HUDEP-2 (cell line): ENCODE measurements at regions not wholly inside any gene's neighbourhood (a gene's known extent, or its start where the extent isn't known, plus 50 kb on each side); places are given as distances from the start of the nearest gene placed in this dataset.

Source experiments
- DNase-seq, 76 experiments: peaks; one replicate each; lab custom pipeline; 2025; ENCODE audit not compliant: unreplicated experiment in 76 of 76; lab: John Stamatoyannopoulos, UW

GRCh38 chr2:64312622-64313397 lies 141.2 kb upstream of the LGALSL start:
- no peak for DNase-seq

- DNase-seq, result no peak
Observed at GRCh38 chr2:64313398-64313723, 140.6 kb upstream of the LGALSL start.

DNA sequence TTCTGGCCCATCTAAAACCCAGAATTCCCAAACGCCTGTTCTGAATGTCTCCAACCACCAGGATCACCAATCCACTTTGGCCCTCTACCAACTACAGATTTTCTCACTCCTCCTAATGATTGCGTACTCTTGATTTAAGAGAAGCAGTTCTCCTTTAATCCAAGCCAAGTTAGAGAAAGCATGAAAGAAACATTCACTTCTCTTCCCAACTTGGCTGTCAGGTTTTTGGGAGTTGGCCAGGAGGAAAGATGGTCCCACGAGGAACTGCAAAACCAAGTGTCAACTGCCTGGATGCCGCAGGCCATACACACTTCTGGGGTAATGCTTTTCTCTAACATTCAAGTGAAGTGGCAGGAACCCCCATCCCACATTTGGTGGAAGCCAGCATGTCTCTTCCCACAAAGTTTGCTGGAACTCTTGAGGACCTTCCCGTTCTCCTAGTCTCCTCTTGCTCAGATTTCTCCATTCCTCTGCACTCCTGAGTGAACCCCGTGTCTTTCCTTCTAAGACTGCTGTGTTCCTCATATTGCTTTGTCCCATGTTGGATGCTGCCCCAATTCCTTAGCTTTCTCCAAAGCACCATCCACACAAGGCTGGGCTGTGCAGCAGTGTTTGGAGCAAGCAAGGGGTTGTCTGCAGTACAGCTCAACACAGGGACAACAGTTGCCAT lies 138.5 kb upstream of the LGALSL start:
- no peak for DNase-seq

GRCh38 chr2:64317707-64318475 lies 136.1 kb upstream of the LGALSL start:
- DNase-seq, result no peak

DNA sequence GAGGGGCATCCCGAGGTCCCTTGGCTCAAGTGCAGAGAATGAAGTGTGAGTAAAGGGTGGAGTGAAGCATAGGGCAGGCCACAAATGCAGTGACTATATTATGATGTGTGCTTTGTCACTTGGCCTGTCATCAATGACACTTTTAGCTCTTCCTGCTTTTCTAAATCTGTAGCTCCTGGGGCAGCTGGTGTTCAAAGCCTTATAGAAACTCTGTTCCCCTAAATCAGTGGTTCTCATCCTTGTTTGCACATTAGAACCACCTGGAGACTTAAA lies 135.6 kb upstream of the LGALSL start:
- DNase-seq, result no peak

DNA sequence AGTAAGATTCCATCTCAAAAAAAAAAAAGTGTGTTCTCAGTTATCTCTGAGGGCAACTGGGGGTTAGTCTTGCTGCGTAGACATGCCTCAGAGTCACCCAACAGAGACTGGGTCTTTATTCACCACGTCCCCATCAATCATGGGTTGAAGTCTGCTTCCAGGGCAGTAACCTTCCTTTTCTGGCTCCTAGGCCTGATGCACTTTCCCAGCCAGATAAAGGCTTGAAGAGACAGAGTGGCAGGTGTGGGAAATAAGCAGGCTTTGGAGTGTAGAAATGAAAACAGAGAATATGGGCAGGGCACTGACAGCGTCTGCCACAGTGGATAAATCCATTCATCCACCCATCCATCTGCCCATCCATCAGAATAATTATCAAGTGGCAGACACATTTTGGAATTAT lies 134.1 kb upstream of the LGALSL start:
- no peak for DNase-seq

DNA sequence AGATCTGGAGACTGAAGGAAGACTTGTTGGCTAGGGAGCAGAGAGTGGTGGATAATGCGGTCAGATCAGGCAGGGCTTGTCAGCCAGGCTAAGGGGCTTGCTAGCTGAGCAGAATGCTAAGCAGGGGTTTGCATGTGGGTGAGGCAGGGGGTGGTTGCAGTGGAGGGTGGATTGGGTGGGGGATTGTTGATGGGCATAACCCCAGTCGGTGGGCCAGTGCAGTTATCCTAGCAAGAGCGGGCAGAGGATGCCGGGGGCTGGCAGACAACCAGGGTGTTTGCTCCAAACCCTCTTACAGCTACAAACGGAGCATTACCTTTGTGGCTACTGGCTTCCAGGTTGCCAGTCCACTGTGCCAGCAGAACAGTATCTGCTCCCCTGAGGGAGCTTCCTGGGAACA lies 131.5 kb upstream of the LGALSL start:
- DNase-seq, result no peak

- DNase-seq, result no peak
Observed at GRCh38 chr2:64323197-64323596, 130.8 kb upstream of the LGALSL start.

DNA sequence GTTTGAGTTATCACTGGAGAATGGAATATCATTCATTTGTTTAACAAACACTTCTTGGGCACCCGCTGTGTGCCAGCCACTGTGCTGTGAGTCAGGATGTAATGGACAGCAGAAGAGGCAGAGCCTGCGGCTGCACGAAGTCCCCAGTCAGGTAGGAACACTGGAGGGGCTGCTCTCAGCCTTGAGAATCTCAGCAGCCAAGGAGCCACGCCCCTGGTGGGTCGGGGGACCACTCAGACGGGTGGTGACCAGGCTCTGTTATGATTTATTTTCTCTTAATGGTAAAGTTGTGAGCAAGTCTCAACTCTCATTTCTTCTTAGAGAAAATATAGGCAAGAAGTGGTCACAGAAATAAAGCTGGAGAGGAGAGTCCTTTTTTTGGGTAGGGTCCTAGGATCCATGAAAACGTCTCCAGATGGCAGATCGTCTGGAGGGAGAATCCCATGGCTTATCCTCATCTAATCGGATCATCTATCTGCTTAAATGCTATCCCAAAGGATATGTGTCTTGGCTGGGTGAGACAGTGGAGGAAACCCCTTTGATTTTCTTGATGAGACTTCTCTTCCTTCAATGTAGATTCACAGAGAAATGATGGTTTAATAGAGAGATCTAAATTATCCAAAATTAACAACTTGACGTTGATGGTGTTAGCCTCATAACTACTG lies 129.1 kb upstream of the LGALSL start:
- DNase-seq, result no peak

DNA sequence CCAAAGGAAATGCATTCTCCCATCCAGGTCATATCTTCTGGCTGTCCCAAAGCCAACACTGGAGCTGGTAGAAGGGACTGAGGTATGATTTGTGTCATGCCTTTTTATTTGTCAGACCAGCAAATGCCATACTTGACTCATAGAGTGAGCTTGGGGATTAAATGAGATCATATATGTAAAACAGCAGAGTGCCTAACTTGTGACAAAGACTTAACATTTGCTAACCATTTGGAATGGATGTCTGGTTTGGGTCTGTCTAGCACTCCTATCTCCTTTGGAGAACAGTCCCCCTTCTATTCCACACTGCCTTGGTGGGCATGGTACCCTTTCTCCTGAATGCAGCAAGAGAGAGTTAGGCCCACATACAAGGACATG lies 128.5 kb upstream of the LGALSL start:
- DNase-seq, result no peak

GRCh38 chr2:64325852-64326577 lies 127.9 kb upstream of the LGALSL start:
- DNase-seq, result no peak

DNA sequence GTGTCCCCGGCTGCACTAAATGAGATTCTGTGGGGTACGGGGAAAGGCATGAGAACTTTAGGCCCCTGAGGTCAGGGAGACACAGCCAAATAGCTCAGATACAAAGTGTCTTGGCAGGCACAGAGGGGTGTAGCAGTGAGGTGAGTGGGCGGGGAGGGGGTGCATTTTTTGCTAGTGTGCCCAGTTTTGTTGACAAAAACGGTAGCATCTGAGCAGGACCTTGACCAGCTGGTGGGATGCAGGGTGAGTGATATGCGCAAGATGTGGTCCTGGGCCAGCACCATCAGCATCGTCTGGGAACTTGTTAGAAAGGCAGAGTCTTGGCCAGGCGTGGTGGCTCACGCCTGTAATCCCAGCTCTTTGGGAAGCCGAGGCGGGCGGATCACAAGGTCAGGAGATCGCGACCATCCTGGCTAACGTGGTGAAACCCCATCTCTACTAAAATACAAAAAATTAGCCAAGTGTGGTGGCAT lies 127.3 kb upstream of the LGALSL start:
- DNase-seq, result no peak

DNA sequence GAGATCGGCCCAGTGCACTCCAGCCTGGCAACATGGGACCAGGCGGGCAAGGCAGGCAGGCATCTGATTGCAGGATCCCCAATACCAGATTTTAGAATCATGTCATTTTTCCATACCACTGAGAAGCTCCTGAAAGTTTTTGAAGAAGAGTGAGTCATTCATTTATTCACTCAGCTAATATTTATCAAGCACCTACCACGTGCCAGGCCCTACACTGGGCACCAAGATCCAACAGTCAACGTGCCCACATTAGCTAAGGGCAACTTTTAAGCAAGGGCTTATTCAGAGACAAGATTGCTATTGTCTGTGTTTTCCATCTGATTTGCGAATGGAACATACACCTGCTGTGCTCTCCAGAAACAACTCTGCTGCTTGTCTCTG lies 126.8 kb upstream of the LGALSL start:
- no peak for DNase-seq

GRCh38 chr2:64327510-64328414 lies 126.2 kb upstream of the LGALSL start:
- DNase-seq, result peak in 1 of 76 experiments; percentile 2

DNA sequence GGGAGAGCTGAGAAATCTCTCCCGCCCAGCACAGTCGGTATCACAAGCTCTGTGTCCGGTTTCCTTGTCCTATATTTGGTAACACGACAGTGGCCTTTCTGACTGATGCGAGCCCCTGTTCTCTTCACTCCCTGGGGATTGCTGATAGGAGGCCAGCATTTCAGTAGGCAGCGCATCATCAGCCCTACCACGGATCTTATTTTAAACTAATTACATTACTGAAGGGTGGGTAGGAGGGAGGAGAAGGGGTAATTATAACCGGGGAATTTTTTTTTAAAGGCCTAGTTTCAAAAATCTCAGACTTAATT lies 125.6 kb upstream of the LGALSL start:
- DNase-seq, result no peak

DNA sequence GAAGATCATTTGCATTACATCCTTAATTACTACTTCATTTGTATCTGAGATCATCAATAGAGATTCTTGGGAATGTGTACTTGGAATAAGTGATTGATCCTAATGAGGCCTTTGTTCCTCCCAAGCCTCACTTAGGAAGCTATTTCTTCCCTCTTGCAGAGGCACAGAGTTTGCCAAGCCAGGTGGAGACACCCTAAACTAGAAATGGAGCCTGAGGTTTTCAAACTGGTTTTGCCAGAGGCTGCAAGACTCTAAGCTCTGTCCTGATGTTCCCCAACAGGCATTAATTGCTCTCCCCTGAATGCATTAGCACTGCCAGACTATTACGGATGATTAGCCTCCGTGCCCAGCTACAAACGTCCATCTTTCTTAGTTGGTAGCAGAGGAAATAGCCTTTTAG lies 125.2 kb upstream of the LGALSL start:
- no peak for DNase-seq

DNA sequence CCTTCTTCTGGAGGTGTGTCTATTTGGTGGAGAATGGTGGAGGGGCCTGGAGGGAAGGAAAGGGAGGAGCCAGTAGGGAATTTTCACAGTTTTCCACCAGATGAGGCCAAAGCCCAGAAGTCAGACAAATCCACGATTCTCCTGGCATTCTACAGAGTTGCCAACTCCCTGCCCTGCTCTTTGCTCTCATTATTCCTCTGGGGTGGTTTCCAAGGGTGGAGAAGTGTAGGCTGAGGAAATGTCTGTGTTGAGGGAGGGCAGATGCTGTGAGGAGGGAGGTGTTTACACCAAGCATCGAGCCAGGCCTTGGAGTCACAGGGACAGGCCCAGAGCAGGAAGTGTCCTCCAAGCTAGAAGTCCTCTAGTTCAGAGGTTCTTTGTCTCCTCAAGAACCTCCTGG lies 124.1 kb upstream of the LGALSL start:
- DNase-seq, result no peak

- DNase-seq, result peak in 59 of 76 experiments; percentile 1 to 68 (median 37)
Observed at GRCh38 chr2:64330281-64331113, 123.5 kb upstream of the LGALSL start.

DNA sequence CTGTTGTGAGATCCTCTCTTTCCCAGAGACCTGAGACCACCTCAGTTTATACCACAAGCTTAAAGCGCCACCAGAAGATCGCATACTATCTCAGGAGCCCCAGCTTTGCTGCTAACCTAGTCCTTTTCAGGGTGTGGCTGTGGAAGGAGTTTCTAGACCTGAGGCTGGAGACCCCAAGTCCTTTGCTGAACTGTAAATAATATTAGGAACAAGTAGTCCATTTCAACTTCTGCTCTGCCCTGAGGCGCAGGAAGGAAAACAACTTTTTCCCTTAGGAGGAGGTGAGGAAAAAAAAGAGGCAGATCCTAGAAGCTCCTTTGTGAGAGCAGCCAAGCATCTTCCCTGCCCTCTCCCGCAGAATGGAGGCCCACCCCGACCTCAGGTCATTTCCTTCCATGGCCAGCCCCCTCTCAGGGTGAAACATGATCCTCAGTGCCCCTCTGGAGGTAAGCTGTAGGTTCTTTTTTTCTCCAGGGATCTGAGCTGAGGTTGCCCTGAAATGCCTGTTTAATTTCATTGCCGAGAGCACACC lies 122.8 kb upstream of the LGALSL start:
- no peak for DNase-seq
